GM12891 (cell line): ENCODE measurements at regions not wholly inside any gene's neighbourhood (a gene's known extent, or its start where the extent isn't known, plus 50 kb on each side); places are given as distances from the start of the nearest gene placed in this dataset.

Experiments used
- DNase-seq: peaks from one replicate; pipeline ENCODE4 v3.0.0; 2011; ENCODE audit warnings: low spot score; ENCODE audit not compliant: insufficient read length
- FAIRE-seq: peaks from 2 replicates; lab custom pipeline; 2011; peaks lifted over from hg19 to GRCh38; lab: Jason Lieb, UNC
- PAX5 ChIP-seq: IDR thresholded peaks from 2 replicates; pipeline ENCODE4 v1.6.1; 2011; ENCODE audit warnings: low read length, moderate library complexity, mild to moderate bottlenecking; ENCODE audit not compliant: insufficient read depth, severe bottlenecking
- POLR2A ChIP-seq: IDR thresholded peaks from 2 replicates; pipeline ENCODE4 v1.6.1; 2011; ENCODE audit warnings: low read depth, low read length, control low read depth
- POLR2AphosphoS5 ChIP-seq: IDR thresholded peaks from 2 replicates; pipeline ENCODE4 v1.6.1; 2011; ENCODE audit warnings: low read depth, low read length, control low read depth
- POU2F2 ChIP-seq: IDR thresholded peaks from 2 replicates; pipeline ENCODE4 v1.6.1; 2011; ENCODE audit warnings: low read depth, mild to moderate bottlenecking, control low read depth, low read length, moderate library complexity
- SPI1 ChIP-seq: IDR thresholded peaks from 2 replicates; pipeline ENCODE4 v1.6.1; 2011; ENCODE audit warnings: low read depth, low read length, control low read depth
- TAF1 ChIP-seq: IDR thresholded peaks from 2 replicates; pipeline ENCODE4 v1.6.1; 2011; ENCODE audit warnings: low read depth, low read length, control low read depth

- FAIRE-seq (no peak), DNase-seq (no peak)
- TF ChIP-seq POU2F2 (no peak), SPI1 (no peak), POLR2AphosphoS5 (no peak), PAX5 (no peak), POLR2A (no peak), TAF1 (no peak)
Measured at GRCh38 chr2:19209575-19210341, 148.7 kb downstream of the OSR1 start.

DNA sequence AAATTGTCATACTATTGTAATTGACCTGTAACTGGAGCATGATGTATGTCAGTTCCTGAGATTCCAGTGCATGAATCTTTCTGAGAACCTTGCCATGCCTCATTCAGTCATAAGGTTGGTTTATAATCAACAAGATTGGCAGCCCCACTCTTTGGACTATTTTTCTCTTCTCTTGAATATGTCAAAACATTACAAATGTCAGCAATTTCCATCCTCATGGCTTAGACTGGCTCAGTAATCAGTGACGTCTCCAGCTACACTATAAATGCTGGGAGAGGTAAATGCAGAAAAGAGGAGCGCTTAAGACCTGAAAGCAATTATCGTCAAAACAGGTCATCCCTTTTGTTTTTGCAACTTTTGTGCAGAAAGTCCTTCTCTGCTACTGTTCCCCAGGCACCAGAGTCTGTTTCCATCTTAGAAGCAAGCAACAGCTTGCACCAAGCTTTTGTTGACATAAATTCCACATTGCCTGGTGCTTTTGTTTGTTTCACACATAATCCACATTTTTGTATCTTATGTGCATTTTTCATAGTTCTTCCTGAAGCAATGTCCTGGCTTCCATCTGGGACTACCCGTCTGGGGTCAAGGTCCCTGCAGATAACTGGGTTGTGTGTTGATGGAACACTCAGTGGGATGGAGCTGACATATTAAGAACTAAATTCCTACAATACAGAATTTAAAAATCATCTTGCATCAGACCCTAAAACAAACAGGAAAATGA lies 149.8 kb downstream of the OSR1 start:
- FAIRE-seq: no peak
- no peak for DNase-seq

GRCh38 chr2:19207452-19207851 lies 151.0 kb downstream of the OSR1 start:
- DNase-seq (no peak), FAIRE-seq (no peak)
- TF ChIP-seq POU2F2: no peak
- TF ChIP-seq TAF1: no peak
- no peak for TF ChIP-seq PAX5
- TF ChIP-seq POLR2A: no peak
- no peak for TF ChIP-seq POLR2AphosphoS5
- TF ChIP-seq SPI1: no peak

More for the DNA sequence above, 149.8 kb downstream of the OSR1 start:
- TF ChIP-seq POU2F2: no peak
- TF ChIP-seq SPI1: no peak
- TF ChIP-seq POLR2A: no peak
- TF ChIP-seq TAF1: no peak
- TF ChIP-seq POLR2AphosphoS5: no peak
- no peak for TF ChIP-seq PAX5

DNA sequence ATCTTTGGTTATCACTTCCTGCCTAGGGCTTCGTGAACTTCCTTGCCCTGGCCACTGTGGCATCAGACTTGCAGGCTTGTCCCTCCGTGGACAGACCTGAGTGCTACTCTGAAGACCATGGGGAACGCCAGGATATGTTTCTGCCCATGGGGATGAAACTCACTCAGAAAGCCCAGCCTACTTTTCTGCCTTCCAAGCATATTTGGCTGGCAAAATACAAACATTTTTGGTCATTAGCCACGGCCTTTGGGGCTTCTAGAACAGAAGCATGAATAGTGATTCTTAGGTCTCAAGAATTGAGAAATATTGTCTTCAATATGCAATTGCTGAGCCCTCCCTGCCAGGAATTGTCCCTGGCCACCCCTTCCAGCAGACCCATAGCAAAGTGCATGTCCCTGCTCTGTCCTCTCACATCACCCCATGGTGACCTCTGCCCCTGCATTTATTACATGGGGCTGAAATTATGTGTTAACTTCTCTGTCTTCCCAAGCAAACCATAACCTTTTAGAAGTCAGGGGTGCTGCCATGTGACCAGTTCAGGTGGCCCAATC lies 152.4 kb downstream of the OSR1 start:
- no peak for FAIRE-seq
- DNase-seq: no peak
- TF ChIP-seq POLR2A: no peak
- no peak for TF ChIP-seq POLR2AphosphoS5
- TF ChIP-seq PAX5: no peak
- TF ChIP-seq TAF1: no peak
- TF ChIP-seq POU2F2: no peak
- TF ChIP-seq SPI1: no peak

GRCh38 chr2:19203866-19204265 lies 154.6 kb downstream of the OSR1 start:
- FAIRE-seq: no peak
- no peak for TF ChIP-seq PAX5
- no peak for TF ChIP-seq SPI1
- TF ChIP-seq TAF1: no peak
- no peak for DNase-seq

- DNase-seq (no peak), FAIRE-seq (no peak)
- TF ChIP-seq POLR2A (no peak), POLR2AphosphoS5 (no peak), POU2F2 (no peak), PAX5 (no peak), TAF1 (no peak), SPI1 (no peak)
Measured at GRCh38 chr2:19201911-19202462, 156.4 kb downstream of the OSR1 start.

- TF ChIP-seq SPI1 (no peak), POLR2A (no peak), POU2F2 (no peak), PAX5 (no peak), TAF1 (no peak), POLR2AphosphoS5 (no peak)
- FAIRE-seq (no peak), DNase-seq (no peak)
Measured at GRCh38 chr2:19198381-19198780, 160.0 kb downstream of the OSR1 start.

DNA sequence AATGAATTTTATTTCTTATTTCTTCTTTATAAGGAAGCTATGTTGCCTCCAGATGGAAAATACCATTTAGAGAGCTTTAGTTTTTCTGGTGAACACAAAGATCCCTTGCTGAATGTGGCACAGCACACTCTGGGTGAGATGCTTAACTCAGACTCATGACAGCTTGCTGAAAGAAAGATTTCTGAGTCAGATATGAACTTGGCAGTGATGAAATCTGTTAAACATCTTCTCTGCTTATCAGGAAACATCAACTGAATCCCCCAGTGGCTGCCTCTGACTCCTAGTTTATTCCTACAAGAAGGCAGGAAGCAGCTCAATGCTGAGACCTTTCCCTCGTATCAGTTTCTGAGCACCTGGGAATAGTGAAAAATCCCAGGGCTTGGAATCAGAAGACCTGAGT lies 162.8 kb downstream of the OSR1 start:
- no peak for DNase-seq
- TF ChIP-seq TAF1 (no peak), POLR2A (no peak), PAX5 (no peak)
- FAIRE-seq: no peak

DNA sequence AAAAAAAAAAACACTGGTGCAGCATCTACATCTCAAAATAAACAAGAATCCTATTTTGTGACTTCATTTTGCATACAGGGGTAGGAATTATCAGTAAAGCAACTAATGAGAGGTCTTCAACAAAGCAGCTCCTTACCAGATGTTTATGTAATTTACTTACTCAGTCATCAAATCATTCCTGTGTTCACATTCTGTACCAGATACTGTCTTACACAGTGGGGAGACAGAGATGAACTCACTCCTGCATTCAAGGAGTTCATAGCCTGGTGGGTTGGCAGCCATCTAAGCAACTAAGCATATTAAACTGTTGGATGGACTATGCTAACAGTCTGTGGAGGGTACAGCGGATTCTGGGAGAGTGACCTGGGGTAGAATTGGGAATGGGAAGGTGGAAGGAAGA lies 169.0 kb downstream of the OSR1 start:
- TF ChIP-seq TAF1 (no peak), POU2F2 (no peak), PAX5 (no peak), POLR2AphosphoS5 (no peak), SPI1 (no peak)
- FAIRE-seq: no peak
- DNase-seq: no peak
